DND-41 (cell line): ENCODE measurements at regions not wholly inside any gene's neighbourhood (a gene's known extent, or its start where the extent isn't known, plus 50 kb on each side); places are given as distances from the start of the nearest gene placed in this dataset.

Experiments used
- CTCF ChIP-seq: IDR thresholded peaks from 2 replicates; pipeline ENCODE4 v1.5.1; 2012; ENCODE audit warnings: borderline replicate concordance, low read length, moderate library complexity, mild to moderate bottlenecking; ENCODE audit not compliant: poor library complexity, severe bottlenecking; ENCODE audit errors: extremely low read depth
- EZH2 ChIP-seq: IDR thresholded peaks from 3 replicates; pipeline ENCODE4 v1.6.1; 2012; ENCODE audit warnings: borderline replicate concordance, low read depth, mild to moderate bottlenecking, moderate library complexity, low read length, inconsistent platforms; ENCODE audit not compliant: severe bottlenecking

- TF ChIP-seq CTCF (no peak), EZH2 (no peak)
These were observed 79.8 kb upstream of the TRDN start for GRCh38 chr6:123716506-123716905.
